LNCaP clone FGC (cell line): ENCODE measurements at regions not wholly inside any gene's neighbourhood (a gene's known extent, or its start where the extent isn't known, plus 50 kb on each side); places are given as distances from the start of the nearest gene placed in this dataset.

ENCODE experiments used
- DNase-seq: peaks from one replicate; pipeline ENCODE4 v3.0.0-alpha.2; 2011; ENCODE audit warnings: low read depth
- H3K4me3 ChIP-seq: 2 replicates; pipeline ENCODE4 v1.5.1; 2011; ENCODE audit warnings: mild to moderate bottlenecking, low read depth, low read length, control low read depth
- CTCF ChIP-seq: IDR thresholded peaks from 2 replicates; pipeline ENCODE4 v1.5.1; 2012; ENCODE audit warnings: mild to moderate bottlenecking; ENCODE audit not compliant: control insufficient read depth, insufficient read depth; ENCODE audit errors: extremely low read depth

DNA sequence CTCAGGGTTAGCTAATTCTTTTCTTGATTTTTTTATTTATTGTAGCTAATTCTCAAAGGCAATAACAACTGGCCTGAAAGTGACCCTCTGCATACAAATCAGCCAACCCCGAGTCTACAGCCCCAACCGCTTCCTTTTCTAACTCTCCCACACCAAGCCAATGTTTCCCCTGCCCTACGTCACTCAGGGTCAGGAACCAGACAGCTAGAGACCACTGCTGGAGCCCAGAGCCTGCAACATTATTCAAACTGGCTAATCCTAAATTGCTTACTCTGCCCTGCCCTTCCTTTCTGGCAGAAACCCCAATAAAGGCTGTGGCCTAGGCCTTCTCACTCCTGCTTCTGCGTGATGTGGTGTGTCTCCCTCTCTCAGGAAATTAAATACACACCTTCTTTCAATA is 320.7 kb downstream of the CBLN4 start:
- no peak overlapping the region for H3K4me3 ChIP-seq
- no peak for DNase-seq
- no peak for TF ChIP-seq CTCF

GRCh38 chr20:55678970-55679667 is 326.2 kb downstream of the CBLN4 start:
- H3K4me3 ChIP-seq, result no peak overlapping the region
- no peak for TF ChIP-seq CTCF

DNA sequence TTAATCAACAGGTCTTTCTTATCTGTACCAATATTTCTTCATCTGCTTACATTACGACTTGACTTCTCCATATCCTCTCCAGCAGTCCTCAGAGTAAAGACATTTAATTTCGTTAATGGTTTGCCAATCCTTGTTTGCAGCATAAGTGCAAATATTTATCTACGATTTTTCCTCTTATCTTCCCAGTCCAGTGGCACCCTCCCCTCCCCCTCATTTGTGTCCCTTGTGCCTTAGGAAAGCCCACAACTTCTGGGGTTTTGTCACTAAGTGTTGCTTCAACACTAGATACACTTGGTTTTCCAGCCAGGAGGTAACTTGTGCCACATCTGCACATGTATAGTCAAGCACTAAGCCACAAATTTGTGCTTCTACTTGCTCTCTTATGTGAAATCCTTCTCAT is 327.2 kb downstream of the CBLN4 start:
- TF ChIP-seq CTCF, result no peak
- DNase-seq, result no peak
- H3K4me3 ChIP-seq, result no peak overlapping the region

More at GRCh38 chr20:55678970-55679667, 326.2 kb downstream of the CBLN4 start:
- DNase-seq, result no peak

- H3K4me3 ChIP-seq, result no peak overlapping the region
- DNase-seq, result no peak
- TF ChIP-seq CTCF, result no peak
Observed at GRCh38 chr20:55677011-55677410, 328.3 kb downstream of the CBLN4 start.

- TF ChIP-seq CTCF, result no peak
- no peak for DNase-seq
- H3K4me3 ChIP-seq, result no peak overlapping the region
Observed at GRCh38 chr20:55676097-55676496, 329.2 kb downstream of the CBLN4 start.

DNA sequence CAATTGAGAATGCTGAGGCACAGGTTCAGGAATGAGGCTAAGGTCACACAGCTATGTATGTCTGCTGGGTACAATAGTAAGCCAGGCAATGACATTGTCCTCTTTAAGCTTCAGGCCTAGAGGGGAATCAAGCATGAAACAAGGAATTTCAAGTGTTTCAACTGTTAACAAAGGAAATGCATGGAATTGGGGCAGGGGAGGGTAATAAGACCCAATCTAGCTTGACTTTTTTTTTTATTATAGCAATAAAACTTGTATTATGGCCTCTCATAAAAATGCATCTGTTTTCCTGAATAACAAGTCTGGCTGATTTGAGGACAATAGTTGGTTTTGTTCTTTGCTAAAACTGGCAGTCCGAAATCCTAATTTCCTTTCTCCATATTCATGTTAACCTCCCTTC is 336.7 kb downstream of the CBLN4 start:
- DNase-seq, result no peak
- H3K4me3 ChIP-seq, result no peak overlapping the region
- no peak for TF ChIP-seq CTCF

DNA sequence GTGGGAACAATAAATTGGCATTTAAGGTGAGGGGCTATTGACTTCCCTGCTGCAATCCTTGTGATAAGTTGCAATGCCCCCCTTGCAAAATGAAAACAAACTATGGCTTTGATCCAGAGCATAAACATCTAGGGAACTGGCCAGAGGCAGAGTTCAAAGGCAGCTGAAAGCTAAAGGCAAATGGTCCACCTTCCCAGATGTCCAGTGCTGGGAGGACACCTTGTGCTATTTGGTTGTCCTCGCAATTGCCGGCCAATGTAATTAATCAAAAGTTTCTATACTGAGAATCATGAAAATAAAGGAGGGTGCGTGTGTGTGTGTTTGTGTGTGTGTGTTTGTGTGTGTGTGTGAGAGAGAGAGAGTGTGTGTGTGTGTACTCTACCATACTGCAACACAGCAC is 337.4 kb downstream of the CBLN4 start:
- H3K4me3 ChIP-seq, result no peak overlapping the region
- TF ChIP-seq CTCF, result peak; percentile 20; the same call in 1 of the 2 replicates
- no peak for DNase-seq
